Epithelial cell of proximal tubule (primary cell): ENCODE measurements at regions not wholly inside any gene's neighbourhood (a gene's known extent, or its start where the extent isn't known, plus 50 kb on each side); places are given as distances from the start of the nearest gene placed in this dataset.

ENCODE experiments used
- DNase-seq: peaks from one replicate; pipeline ENCODE4 v3.0.0-alpha.2; 2011; ENCODE audit warnings: low read depth
- H3K4me3 ChIP-seq: 2 replicates; pipeline ENCODE4 v1.5.1; 2011; ENCODE audit warnings: low read depth, mild to moderate bottlenecking, low read length
- CTCF ChIP-seq: conservative IDR thresholded peaks from 2 replicates; pipeline ENCODE4 v1.5.1; 2012; ENCODE audit warnings: low read depth, mild to moderate bottlenecking, low read length

- H3K4me3 ChIP-seq = no peak overlapping the region
- TF ChIP-seq CTCF = no peak
- no peak for DNase-seq
These were observed 147.5 kb upstream of the CHST15 start for GRCh38 chr10:124240839-124241291.

- no peak overlapping the region for H3K4me3 ChIP-seq
- DNase-seq = no peak
- TF ChIP-seq CTCF = no peak
These were observed 146.3 kb upstream of the CHST15 start for GRCh38 chr10:124239696-124240095.

GRCh38 chr10:124239134-124239533, 145.7 kb upstream of the CHST15 start:
- no peak for TF ChIP-seq CTCF
- DNase-seq = no peak
- no peak overlapping the region for H3K4me3 ChIP-seq

- DNase-seq = no peak
- no peak overlapping the region for H3K4me3 ChIP-seq
- no peak for TF ChIP-seq CTCF
These were observed 145.0 kb upstream of the CHST15 start for GRCh38 chr10:124238367-124238766.

GRCh38 chr10:124237282-124237961, 144.0 kb upstream of the CHST15 start:
- H3K4me3 ChIP-seq = no peak overlapping the region
- no peak for TF ChIP-seq CTCF
- no peak for DNase-seq

GRCh38 chr10:124236816-124237215, 143.4 kb upstream of the CHST15 start:
- TF ChIP-seq CTCF = no peak
- no peak for DNase-seq
- no peak overlapping the region for H3K4me3 ChIP-seq

GRCh38 chr10:124236136-124236535, 142.7 kb upstream of the CHST15 start:
- DNase-seq = no peak
- no peak overlapping the region for H3K4me3 ChIP-seq
- TF ChIP-seq CTCF = no peak
